Kidney glomerular epithelial cell (primary cell): ENCODE measurements at regions not wholly inside any gene's neighbourhood (a gene's known extent, or its start where the extent isn't known, plus 50 kb on each side); places are given as distances from the start of the nearest gene placed in this dataset.
"Not testable (repeated sequence)": the region's sequence is repeated elsewhere in the genome, so short reads cannot be mapped to it uniquely, and the experiment has no call there.

ENCODE experiments used
- DNase-seq: peaks from one replicate; lab custom pipeline; 2025; lab: John Stamatoyannopoulos, UW

GRCh38 chr4:12071316-12071715 is 642.6 kb upstream of the HS3ST1 start:
- no peak for DNase-seq

GRCh38 chr4:12053966-12054365 is 625.3 kb upstream of the HS3ST1 start:
- no peak for DNase-seq

GRCh38 chr4:12053556-12053955 is 624.9 kb upstream of the HS3ST1 start:
- DNase-seq: no peak

- DNase-seq: no peak
These were observed 621.7 kb upstream of the HS3ST1 start for GRCh38 chr4:12050357-12050756.

- DNase-seq: no peak
These were observed 614.1 kb upstream of the HS3ST1 start for GRCh38 chr4:12042818-12043217.

GRCh38 chr4:12041828-12042227 is 613.1 kb upstream of the HS3ST1 start:
- DNase-seq: no peak

GRCh38 chr4:12036450-12036849 is 607.8 kb upstream of the HS3ST1 start:
- DNase-seq: no peak

GRCh38 chr4:12028258-12028657 is 599.6 kb upstream of the HS3ST1 start:
- DNase-seq: no peak

GRCh38 chr4:12022409-12022808 is 593.7 kb upstream of the HS3ST1 start:
- DNase-seq: no peak

GRCh38 chr4:12016729-12017128 is 588.0 kb upstream of the HS3ST1 start:
- no peak for DNase-seq

GRCh38 chr4:12005471-12005870 is 576.8 kb upstream of the HS3ST1 start:
- DNase-seq: no peak

- not testable (repeated sequence) for DNase-seq
These were observed 567.9 kb upstream of the HS3ST1 start for GRCh38 chr4:11996581-11996980.

GRCh38 chr4:11976726-11977263 is 548.1 kb upstream of the HS3ST1 start:
- DNase-seq: no peak

- no peak for DNase-seq
These were observed 544.6 kb upstream of the HS3ST1 start for GRCh38 chr4:11973270-11973669.

- no peak for DNase-seq
These were observed 542.1 kb upstream of the HS3ST1 start for GRCh38 chr4:11970754-11971153.

GRCh38 chr4:11966782-11967181 is 538.1 kb upstream of the HS3ST1 start:
- no peak for DNase-seq

- DNase-seq: no peak
These were observed 525.4 kb upstream of the HS3ST1 start for GRCh38 chr4:11954093-11954492.

GRCh38 chr4:11949355-11949754 is 520.7 kb upstream of the HS3ST1 start:
- DNase-seq: no peak

- not testable (repeated sequence) for DNase-seq
These were observed 518.9 kb upstream of the HS3ST1 start for GRCh38 chr4:11947629-11948028.

GRCh38 chr4:11937941-11938340 is 509.2 kb upstream of the HS3ST1 start:
- DNase-seq: no peak

- no peak for DNase-seq
These were observed 502.6 kb upstream of the HS3ST1 start for GRCh38 chr4:11931266-11931820.

- DNase-seq: no peak
These were observed 500.4 kb upstream of the HS3ST1 start for GRCh38 chr4:11929080-11929479.

GRCh38 chr4:11919316-11919715 is 490.6 kb upstream of the HS3ST1 start:
- DNase-seq: no peak

- no peak for DNase-seq
These were observed 485.7 kb upstream of the HS3ST1 start for GRCh38 chr4:11914406-11914805.
